Tibial nerve (tissue), 4 donors: ENCODE measurements at regions not wholly inside any gene's neighbourhood (a gene's known extent, or its start where the extent isn't known, plus 50 kb on each side); places are given as distances from the start of the nearest gene placed in this dataset.

Source experiments
- CTCF ChIP-seq, 5 experiments: fragments of 200-600 bp in 3 of 5; fragments of 450-650 bp in 2 of 5; sonication (generic) in 3 of 5; IDR thresholded peaks; one replicate each; pipeline ENCODE4 v1.5.1; 2016 to 2019; ENCODE audit warnings: antibody characterized with exemption in 5 of 5, mild to moderate bottlenecking in 3 of 5, moderate library complexity in 2 of 5
- EP300 ChIP-seq, 2 donors: sonication (generic); formaldehyde crosslinking; IDR thresholded peaks; one replicate each; pipeline ENCODE4 v1.6.1; 2017; ENCODE audit warnings: antibody characterized with exemption in 2 of 2, mild to moderate bottlenecking in 1 of 2
- POLR2A ChIP-seq, 2 donors: fragments of 450-650 bp; IDR thresholded peaks; one replicate each; pipeline ENCODE4 v1.6.1; 2017; ENCODE audit warnings: antibody characterized with exemption in 2 of 2, mild to moderate bottlenecking in 2 of 2, moderate library complexity in 2 of 2

- TF ChIP-seq CTCF (IDR thresholded peaks at IDR 0.05), result no peak
- no peak for TF ChIP-seq POLR2A (IDR thresholded peaks at IDR 0.05)
- no peak for TF ChIP-seq EP300 (IDR thresholded peaks at IDR 0.05)
Measured at GRCh38 chr5:103408408-103408807, 149.8 kb downstream of the MACIR start.
